T-helper 9 cell (primary cell): ENCODE measurements at regions not wholly inside any gene's neighbourhood (a gene's known extent, or its start where the extent isn't known, plus 50 kb on each side); places are given as distances from the start of the nearest gene placed in this dataset.
"Not testable (repeated sequence)": the region's sequence is repeated elsewhere in the genome, so short reads cannot be mapped to it uniquely, and the experiment has no call there.

Experiments used
- DNase-seq: peaks from one replicate; pipeline ENCODE4 v3.0.0-alpha.2; 2020

- no peak for DNase-seq
Observed at GRCh38 chr17:64784353-64785010, 122.4 kb upstream of the SMURF2 start.

GRCh38 chr17:64783556-64784352 lies 121.6 kb upstream of the SMURF2 start:
- DNase-seq, result no peak

- no peak for DNase-seq
Observed at GRCh38 chr17:64783031-64783461, 120.9 kb upstream of the SMURF2 start.

- no peak for DNase-seq
Observed at GRCh38 chr17:64781810-64782555, 119.9 kb upstream of the SMURF2 start.

GRCh38 chr17:64781014-64781756 lies 119.1 kb upstream of the SMURF2 start:
- DNase-seq, result peak; percentile 40

DNA sequence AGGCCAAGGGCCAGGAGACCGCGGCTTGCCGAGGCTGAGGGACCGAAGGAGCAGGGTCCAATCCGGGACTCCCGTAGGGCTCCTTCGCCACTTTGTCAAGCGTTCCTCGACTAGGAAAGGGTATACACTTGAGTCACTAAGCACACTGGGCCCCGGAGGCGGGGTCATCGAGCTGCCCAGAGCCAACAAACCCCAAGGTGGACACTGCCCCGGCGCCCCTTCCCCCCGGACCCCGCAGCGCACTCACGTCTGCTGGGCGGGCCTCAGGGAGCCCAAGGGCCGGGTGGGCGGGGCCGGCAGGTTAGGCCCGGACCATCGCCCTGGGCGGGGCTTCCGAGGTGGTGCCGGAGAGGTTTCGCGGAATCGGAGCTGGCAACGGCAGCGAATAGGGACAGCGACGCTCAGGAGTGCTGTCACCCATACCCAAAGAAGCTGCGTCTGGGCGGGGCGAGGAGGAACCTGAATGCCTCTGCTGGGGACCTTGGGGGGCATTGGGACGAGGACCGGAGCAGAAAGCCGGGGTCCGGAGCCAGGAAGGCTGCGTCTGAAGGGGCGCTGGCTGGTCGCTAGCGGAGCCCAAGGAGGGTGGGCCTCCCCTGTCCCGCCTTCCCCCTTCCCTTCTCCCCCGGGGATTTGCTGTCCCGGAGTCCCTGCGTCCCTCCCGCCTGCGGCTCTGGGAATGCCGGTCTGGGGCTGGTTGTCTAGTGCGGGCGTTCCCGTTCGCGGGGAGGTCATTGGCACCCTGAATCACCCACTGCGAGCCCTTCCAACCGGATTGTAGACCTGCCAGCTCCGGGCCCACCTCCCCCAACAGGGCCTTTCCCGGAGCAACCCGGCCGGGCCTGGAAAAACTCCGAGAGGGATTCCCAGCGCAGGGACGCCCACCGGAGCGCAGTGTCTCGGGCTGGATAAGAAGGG lies 118.2 kb upstream of the SMURF2 start:
- peak; percentile 74 for DNase-seq

GRCh38 chr17:64779376-64780095 lies 117.4 kb upstream of the SMURF2 start:
- DNase-seq, result no peak

GRCh38 chr17:64779098-64779375 lies 116.9 kb upstream of the SMURF2 start:
- DNase-seq, result not testable (repeated sequence)

- no peak for DNase-seq
Observed at GRCh38 chr17:64778240-64779097, 116.4 kb upstream of the SMURF2 start.

DNA sequence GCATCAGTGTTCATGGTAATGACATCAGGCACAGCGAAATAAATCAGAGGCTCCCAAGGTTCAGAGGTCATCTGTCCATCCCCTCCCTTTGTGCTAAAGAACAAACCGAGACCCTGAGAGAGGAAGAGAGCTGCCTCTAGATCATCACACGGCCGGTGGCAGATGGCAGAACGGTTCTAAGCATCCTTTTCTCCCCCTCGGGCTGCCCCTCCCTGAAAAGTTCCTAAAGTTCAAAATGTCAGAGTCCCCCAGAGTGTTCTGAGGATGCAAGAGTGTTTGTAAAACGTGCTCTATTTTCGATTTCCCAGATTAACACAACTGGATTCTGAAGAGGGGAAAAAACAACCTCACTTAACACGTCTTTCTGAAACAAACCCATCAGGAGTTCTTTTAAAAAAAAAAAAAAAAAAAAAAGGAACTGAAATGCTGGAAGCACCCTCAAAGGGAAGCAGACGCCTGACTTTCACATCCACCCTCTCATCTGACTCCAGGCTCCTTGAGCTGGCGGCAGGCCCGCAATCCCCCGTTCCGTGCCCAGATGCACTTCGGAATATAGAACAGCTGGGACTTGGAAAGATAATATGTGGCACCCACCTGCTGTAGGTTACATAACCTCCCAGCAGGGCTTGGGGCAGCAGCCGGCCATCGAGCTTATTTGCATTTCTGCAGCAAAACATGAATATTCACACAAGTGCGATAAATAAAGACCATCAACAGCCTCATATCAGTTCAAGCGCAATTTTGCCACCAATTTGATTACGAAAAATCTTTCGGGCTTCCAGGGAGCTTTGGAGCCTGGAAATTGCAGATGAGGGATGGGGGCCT lies 115.5 kb upstream of the SMURF2 start:
- no peak for DNase-seq

DNA sequence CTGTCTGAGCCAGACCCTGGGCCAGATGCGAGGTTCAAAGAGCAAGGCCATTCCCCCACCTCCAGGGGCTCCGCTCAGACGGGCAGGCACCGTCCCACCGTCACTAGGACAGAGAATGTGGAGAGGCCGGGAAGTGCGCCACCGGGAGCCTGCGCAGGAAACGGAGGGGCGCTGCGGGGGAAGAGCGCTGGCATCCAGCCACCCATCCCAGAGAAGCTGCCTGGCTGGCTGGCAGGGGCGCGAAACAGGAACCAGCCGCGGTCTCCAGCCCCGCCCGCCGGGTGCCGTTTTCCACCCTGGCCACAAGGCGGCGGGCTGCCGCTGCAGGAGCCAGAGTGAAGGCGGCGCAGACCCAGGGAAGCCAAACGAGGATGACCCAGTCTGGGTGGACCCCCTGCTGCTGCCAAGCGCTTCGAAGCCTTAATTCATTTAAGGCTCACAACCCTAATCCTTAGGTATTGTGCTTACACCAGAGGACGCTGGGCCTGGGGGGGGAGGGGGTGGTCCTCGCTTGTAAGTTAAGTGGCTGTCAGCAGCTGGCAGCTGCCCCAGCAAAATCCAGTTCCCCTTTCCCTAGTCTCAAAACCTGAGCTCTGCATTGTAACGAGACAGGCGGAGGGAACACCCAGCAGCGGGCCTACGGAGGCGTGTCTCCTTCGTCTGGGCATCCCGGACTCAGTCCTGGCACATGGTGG lies 114.8 kb upstream of the SMURF2 start:
- peak; percentile 67 for DNase-seq

- DNase-seq, result no peak
Observed at GRCh38 chr17:64775701-64776570, 113.8 kb upstream of the SMURF2 start.

DNA sequence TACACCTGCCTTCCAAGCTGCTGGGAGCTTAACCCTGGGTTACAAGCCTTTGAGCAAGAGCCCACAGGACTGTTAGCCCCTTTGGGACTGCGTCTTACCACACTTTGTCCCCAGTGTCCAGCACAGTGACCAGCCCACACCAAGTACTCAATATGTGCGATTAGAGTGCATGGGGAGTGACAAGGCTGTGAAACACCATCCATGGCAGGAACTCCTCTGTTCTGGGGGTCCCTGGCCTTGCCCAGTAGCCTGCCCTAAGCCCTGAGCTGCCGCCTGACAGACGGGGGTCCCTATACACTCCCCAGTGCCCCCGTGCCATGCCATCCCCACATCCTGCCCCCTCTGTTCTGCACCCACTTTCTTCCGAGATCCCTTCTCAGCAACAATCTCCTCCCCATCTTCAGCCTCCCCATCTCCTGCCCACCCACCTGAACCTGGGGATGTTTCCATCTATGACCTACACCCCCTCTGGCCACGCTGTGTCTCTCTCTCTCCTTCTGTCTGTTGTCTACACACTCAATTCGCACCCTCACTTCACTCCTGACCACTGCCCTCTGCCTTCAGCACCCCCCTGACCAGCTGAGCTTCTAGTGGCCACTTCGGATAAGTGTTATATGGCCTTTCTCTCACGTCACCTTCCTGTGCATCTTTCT lies 112.9 kb upstream of the SMURF2 start:
- no peak for DNase-seq

DNA sequence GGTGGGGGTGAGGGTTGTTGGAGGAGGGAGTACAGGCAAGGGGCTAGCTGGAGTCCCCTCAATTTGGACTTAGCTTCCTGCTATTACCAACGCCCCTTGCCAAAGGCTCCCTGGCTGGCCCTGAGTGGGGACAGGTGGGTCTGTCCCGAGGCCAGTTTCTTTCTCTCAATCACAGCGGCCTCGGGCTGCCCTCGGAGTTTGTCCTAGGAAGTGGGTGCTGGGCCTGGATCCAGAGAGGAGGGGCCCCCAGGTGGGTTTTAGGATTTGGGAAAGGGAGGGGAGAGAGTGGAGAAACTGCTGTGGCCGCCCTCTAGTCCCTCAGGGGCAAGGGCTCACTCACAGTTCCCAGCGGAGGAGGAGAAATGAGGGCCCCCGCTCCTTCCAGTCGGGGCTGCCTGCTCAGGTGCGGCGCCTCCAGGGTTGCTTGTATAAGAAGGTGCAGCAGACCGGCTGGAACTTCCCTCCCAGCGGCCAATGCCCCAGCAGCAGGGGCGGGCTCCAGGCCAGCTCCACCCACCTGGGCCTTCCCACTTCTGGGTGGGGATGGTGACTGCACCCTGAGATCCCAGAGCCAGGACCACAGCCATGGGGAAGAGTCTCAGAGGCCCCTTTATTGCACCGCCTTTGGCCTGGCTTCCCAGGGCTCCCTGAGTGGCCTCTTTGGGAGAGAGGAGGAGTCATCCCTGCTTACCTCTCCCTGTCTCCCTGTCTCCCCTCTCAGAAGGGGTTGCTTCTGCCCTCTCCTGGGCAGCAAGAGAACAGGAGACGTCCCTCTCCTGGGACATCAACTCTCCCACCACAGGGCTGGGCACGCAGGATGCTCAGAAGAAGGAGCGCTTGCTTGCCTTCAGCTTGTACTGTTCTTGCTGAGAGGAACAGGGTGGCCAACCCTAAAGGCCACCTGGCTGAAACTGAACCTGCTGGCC lies 112.0 kb upstream of the SMURF2 start:
- no peak for DNase-seq

DNA sequence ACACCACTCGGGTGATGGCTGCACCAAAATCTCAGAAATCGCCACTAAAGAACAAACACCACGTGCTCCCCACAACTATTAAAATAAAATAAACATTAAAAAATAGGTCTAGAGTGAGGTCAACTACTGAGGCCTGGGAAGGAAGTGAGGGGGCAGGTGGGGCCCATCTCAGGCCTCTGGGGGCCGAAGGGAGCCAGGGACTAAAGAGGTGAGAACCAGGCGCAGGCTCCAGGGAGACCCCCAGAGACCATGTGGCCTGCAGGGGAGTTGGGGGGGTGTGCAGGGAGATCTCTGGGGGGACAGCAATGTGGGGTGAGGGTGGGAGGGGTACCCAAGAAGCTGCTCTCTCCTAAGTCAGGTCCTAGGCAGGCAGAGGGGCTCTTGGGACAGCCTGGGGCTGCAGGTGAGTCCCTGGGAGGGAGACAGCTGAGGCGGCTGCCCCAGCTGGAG lies 111.3 kb upstream of the SMURF2 start:
- DNase-seq, result no peak

DNA sequence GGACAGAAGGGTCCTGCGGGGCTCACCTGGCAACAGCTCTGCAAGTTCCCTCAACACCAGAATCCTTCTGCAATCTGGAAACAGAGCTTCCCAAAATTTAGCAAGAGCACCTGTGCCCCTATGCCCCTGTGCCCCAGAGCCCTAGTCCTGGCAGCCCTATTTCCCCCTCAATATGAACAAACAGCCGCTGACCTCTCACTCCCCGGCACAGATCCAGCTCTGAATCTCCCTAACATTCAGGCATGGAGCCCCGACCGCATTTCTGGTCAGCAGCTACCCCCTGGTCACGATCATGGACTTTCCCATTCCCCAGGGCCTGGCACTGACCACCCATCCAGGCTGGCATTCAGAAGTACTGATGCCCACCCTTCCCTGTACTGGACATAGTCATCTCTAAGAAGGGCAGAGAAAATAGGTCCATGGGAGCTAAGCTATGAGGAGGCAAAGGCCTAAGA lies 110.8 kb upstream of the SMURF2 start:
- no peak for DNase-seq
